Choroid plexus epithelial cell (primary cell): ENCODE measurements at regions not wholly inside any gene's neighbourhood (a gene's known extent, or its start where the extent isn't known, plus 50 kb on each side); places are given as distances from the start of the nearest gene placed in this dataset.

Experiments
- DNase-seq: peaks from one replicate; pipeline ENCODE4 v3.0.0-alpha.2; 2010; ENCODE audit warnings: low read depth
- H3K4me3 ChIP-seq: 2 replicates; pipeline ENCODE4 v1.5.1; 2011; ENCODE audit warnings: low read depth, mild to moderate bottlenecking, control low read depth, low read length, moderate library complexity
- CTCF ChIP-seq: conservative IDR thresholded peaks from 2 replicates; pipeline ENCODE4 v1.5.1; 2011; ENCODE audit warnings: low read depth, mild to moderate bottlenecking, control low read depth, inconsistent platforms, low read length, moderate library complexity

- DNase-seq, result no peak
- H3K4me3 ChIP-seq, result no peak overlapping the region
These were observed 188.4 kb upstream of the ANK2 start for GRCh38 chr4:112860830-112861690.

GRCh38 chr4:112861691-112862674 lies 187.5 kb upstream of the ANK2 start:
- H3K4me3 ChIP-seq, result no peak overlapping the region
- no peak for TF ChIP-seq CTCF
- no peak for DNase-seq

More at GRCh38 chr4:112860830-112861690, 188.4 kb upstream of the ANK2 start:
- no peak for TF ChIP-seq CTCF

GRCh38 chr4:112865443-112865842 lies 184.0 kb upstream of the ANK2 start:
- peak; percentile 6 for DNase-seq
- TF ChIP-seq CTCF, result no peak
- no peak overlapping the region for H3K4me3 ChIP-seq

- DNase-seq, result no peak
- TF ChIP-seq CTCF, result no peak
- H3K4me3 ChIP-seq, result no peak overlapping the region
These were observed 173.1 kb upstream of the ANK2 start for GRCh38 chr4:112876316-112876715.

- DNase-seq, result no peak
- H3K4me3 ChIP-seq, result no peak overlapping the region
- no peak for TF ChIP-seq CTCF
These were observed 167.6 kb upstream of the ANK2 start for GRCh38 chr4:112881842-112882241.

GRCh38 chr4:112882286-112882685 lies 167.2 kb upstream of the ANK2 start:
- DNase-seq, result no peak
- TF ChIP-seq CTCF, result no peak
- no peak overlapping the region for H3K4me3 ChIP-seq
